Loucy (cell line): ENCODE measurements at regions not wholly inside any gene's neighbourhood (a gene's known extent, or its start where the extent isn't known, plus 50 kb on each side); places are given as distances from the start of the nearest gene placed in this dataset.

Experiments
- EZH2phosphoT487 ChIP-seq: fragments of 200-600 bp; IDR thresholded peaks from 2 replicates; pipeline ENCODE4 v1.6.1; 2018; ENCODE audit warnings: antibody characterized with exemption, mild to moderate bottlenecking, moderate library complexity, borderline replicate concordance
- TF ChIP-seq, protein P1 (sequence below): fragments of 200-600 bp; sonication (generic); conservative IDR thresholded peaks from 2 replicates; pipeline ENCODE4 v1.5.1; 2014; ENCODE audit warnings: mild to moderate bottlenecking, antibody characterized with exemption, low read length

DNA sequence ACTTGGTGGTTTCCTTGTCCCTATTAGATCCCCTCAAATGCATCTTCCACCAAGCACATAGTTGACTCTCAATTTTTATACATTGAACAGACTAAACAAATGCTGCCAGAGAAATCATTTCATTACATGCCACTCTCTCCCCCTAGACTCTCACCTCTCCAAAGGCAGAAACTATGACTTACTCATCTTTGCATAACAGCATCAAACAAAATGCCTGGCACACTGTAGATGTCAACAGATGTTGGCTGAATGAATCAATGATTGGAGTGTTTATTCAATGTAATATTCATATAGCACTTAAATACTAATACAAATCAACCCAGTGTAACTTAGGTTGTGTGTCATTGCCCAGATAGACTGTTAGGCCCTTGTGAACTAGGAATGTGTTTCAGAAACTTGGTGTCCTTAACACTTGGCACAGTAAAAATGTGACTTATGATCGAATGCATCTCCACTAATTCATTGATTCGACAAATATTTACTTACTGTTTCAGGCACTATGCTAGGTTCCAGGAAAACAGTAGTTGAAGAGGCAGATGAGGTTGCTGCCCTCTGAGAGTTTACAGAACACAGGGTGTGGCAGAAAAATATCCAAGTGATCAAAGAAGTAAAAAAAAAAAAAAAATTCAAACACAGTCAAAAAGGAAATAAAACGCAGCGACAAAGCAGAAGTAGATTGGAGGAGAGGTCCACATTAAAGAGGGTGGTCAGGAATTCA, 188.5 kb upstream of the LRRN1 start:
- TF ChIP-seq, protein P1, sequence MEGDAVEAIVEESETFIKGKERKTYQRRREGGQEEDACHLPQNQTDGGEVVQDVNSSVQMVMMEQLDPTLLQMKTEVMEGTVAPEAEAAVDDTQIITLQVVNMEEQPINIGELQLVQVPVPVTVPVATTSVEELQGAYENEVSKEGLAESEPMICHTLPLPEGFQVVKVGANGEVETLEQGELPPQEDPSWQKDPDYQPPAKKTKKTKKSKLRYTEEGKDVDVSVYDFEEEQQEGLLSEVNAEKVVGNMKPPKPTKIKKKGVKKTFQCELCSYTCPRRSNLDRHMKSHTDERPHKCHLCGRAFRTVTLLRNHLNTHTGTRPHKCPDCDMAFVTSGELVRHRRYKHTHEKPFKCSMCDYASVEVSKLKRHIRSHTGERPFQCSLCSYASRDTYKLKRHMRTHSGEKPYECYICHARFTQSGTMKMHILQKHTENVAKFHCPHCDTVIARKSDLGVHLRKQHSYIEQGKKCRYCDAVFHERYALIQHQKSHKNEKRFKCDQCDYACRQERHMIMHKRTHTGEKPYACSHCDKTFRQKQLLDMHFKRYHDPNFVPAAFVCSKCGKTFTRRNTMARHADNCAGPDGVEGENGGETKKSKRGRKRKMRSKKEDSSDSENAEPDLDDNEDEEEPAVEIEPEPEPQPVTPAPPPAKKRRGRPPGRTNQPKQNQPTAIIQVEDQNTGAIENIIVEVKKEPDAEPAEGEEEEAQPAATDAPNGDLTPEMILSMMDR: no peak
- TF ChIP-seq EZH2phosphoT487: no peak
